SKM-1 (cell line): ENCODE measurements at regions not wholly inside any gene's neighbourhood (a gene's known extent, or its start where the extent isn't known, plus 50 kb on each side); places are given as distances from the start of the nearest gene placed in this dataset.

ENCODE experiments used
- DNase-seq: peaks from one replicate; lab custom pipeline; 2025; ENCODE audit not compliant: unreplicated experiment; lab: John Stamatoyannopoulos, UW

DNA sequence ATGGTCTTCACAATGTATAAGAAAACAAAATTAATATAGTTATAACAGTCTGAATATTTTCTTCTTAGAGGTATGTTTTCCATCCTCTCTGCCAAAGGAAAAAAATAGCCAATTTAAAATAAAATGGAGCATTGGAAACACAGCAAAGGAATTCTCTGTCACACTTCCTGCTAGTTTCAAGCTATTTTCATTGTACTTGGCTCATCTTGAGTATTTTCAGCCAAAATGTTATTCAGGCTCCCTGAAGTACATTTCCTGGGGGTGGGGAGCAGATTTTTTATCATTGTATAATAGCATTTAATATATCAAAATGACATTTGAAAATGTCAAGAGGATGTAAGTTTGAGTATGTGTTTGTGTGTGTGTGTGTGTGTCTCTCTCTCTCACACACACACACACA, 463.6 kb upstream of the REG3G start:
- DNase-seq, result no peak

GRCh38 chr2:78564666-78565065, 460.8 kb upstream of the REG3G start:
- DNase-seq, result no peak

- no peak for DNase-seq
Measured at GRCh38 chr2:78568782-78569373, 456.6 kb upstream of the REG3G start.

GRCh38 chr2:78576409-78576808, 449.1 kb upstream of the REG3G start:
- no peak for DNase-seq

DNA sequence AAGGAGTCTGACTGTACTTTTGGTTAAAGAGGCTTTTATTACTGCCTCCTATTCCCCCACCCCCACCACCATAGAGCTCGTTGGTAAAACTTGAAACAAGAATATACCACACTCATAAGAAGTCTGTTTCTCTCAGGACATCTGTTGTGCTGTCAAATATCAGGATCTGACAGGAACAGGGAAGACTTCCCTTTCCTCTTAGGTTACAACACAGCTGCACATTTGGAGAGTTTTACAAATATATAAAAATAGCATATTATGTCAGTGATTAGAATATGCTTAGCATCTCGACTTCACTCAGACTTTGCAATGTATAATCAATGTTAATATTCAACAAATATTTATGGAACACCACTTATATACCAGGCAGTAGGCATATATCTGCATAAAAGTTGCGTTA, 439.6 kb upstream of the REG3G start:
- DNase-seq, result no peak

DNA sequence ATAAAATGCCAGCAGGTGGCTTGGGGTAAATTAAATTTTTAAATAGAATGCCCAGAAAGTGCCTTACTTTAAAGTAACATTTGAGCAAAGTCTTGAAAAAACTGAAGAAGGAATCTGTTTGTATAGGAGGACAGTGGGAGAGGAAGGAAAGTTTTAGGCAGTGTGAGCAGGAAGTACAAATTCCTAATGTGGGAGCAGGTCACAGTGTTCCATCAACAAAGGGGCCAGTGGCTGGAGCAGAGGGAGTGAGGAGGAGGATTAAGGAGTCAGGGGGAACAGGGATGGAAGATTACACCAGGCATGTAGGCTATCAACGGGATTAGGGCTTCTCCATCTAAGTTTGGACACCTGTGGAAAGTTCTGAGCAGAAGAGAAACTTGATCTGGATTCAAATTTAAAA, 439.2 kb upstream of the REG3G start:
- DNase-seq, result no peak

DNA sequence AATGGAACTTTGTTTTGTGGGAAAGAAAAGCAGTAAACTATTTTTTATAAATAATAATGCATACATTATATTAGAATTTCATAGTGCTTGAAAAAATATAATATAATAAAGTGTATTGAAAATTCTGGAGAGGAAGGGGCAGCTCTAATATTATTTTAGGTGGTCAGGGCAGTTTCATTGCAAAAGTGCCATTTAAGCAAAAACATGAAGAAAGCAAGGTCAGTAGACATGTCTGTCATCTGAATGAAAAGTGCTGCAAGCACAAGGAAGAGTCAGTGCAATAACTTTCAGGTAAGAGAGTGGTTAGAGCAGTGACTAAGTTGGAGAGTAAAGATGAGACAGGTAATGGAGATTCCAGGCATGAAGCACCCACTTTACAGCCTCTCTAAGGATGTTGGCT, 435.6 kb upstream of the REG3G start:
- DNase-seq, result no peak

DNA sequence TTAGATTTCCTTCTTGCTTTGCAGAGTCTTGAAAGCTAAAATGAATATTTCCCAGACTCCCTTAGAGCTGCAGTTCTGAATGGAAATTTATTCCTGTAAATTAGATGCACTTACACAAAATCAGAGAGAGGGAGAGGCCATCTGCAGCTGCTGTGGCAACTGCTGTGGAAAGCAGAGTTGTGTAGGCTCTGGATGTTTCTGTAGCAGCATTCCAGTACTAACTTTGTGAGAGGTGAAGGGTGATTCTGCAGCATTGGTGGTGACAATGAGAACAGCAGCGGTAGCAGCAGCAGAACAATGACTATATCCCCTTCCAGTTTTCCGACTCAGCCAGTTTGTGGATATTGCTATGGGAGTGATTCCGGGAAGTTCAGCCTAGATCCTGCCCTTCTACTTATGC, 433.0 kb upstream of the REG3G start:
- DNase-seq, result no peak

- no peak for DNase-seq
Measured at GRCh38 chr2:78601113-78601512, 424.4 kb upstream of the REG3G start.

DNA sequence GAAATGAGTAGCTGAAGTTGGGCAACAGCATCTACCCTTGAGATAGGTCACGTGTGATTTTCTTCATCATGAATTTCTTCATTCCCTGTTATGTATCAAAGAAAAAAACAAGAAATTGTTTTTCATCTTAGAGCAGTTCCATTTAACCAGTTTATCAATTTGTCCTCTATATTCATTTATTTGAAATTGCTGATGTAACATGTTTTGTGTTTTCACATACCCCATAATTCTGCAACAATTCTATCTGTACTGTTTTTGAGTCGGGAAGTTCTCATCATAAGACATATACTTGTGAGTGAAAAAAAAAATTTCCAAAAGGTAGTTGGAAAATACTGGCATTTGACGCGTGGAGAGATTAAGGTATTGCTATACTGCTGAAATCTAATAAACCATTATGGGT, 422.6 kb upstream of the REG3G start:
- DNase-seq, result no peak

GRCh38 chr2:78606895-78607294, 418.6 kb upstream of the REG3G start:
- no peak for DNase-seq

- DNase-seq, result no peak
Measured at GRCh38 chr2:78614726-78615125, 410.8 kb upstream of the REG3G start.

GRCh38 chr2:78615956-78616355, 409.5 kb upstream of the REG3G start:
- DNase-seq, result no peak

- no peak for DNase-seq
Measured at GRCh38 chr2:78634425-78634824, 391.1 kb upstream of the REG3G start.

DNA sequence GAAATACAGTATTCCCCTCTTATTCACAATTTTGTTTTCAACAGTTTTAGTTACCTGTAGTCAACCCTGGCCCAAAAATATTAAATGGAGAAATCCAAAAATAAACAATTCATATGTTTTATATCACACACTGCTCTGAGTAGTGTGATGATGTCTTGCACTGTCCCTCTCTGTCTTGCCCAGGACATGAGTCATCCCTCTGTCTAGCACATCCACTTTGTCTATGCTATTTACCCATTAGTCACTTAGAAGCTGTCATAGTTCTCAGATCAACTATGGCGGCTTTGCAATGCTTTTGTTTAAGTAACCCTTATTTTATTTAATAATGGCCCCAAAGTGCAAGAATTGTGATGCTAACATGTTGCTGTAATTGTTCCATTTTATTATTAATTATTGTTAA, 380.6 kb upstream of the REG3G start:
- DNase-seq, result no peak

GRCh38 chr2:78646533-78647364, 378.8 kb upstream of the REG3G start:
- no peak for DNase-seq

DNA sequence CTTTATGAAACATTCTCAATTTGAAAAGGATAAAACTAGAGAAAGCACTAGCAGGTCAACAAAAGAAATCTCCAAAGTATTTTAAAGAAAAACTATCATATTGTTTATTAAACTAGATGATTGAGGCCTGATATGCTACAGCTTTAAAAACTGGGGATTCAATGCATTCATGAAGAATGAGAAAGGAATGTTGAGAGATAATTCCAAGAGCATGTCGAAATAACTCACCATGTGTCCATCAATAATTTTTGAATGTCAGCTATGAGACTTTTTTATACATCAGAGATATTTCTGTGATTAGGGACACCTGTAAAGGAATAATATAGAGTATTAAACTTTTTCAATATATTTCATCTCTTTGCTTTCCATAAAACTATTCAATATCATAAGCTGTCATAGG, 376.9 kb upstream of the REG3G start:
- no peak for DNase-seq

DNA sequence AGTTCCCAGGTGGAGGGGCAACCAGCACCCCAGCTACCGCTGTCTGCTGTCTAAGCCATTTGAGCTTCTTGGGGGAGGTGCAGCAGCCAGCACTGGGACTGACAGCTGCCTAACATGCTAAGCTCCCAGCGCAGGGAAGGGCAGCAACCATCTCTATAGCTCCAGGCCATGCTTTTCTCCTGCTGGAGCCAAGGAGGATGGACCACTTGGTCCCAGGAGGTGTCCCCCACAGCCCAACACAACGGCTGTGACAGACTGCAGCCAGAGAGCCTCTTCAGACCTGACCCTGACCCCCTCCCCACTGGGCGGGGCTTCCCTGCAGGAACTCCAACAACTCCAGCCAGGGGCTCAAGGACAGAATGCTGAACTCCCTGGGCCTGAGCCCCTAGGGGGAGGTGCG, 370.6 kb upstream of the REG3G start:
- DNase-seq, result no peak

DNA sequence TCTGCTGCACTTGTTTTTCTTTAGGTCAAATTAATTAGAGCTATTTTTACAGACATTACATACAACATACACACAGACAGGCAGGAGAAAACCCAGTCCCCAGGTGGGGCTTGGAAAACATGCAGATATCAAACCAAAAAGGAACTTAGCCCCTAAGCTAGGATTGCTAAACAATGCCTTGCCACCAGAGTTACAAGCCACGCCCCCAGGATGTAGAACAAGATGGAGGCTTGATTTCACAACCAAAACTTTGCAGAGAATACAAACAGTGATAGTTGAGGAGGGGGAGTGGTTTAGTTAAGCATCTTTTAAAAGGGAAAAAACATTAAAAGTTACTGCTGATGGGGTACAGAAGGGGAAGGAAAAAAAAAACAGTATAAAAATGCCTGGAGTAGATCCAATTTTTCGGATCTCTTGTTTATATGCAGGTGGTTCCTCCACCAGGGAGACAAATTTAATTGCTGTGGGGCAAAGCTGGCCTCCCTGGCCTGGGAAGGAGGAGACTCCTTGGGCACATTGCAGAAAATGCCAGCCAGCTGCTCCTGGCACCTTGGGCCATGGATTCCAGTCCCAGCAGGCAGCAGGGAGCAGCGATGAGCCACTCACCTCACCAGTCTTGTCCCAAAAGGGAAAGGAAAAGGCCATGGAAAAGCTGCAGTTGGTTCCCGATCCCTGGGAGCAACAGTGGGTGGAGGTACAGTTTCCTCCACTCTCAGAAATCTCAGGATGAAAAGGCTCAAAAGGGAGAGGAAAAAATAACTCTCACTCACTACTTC, 348.4 kb upstream of the REG3G start:
- no peak for DNase-seq

DNA sequence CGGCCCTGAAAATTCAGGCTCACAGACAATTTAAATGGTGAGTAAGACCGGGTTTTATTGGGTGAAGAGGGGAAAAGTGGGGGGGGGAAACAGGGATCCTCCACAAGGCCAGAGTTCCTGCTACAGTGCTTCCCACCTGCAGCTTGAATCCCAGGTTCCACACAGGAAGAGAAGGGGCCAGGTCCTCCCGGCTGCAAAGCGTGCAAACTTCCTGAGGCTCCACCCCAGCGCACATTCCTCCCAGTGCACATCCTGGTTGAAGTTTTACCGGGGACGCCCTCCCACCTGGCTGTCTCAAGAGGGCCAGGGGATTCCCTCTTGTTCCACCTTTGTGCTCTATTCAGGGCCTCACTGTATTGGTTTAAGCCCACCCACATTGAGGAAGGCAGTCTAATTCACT, 347.7 kb upstream of the REG3G start:
- DNase-seq, result no peak

- DNase-seq, result no peak
Measured at GRCh38 chr2:78681386-78681785, 344.1 kb upstream of the REG3G start.

DNA sequence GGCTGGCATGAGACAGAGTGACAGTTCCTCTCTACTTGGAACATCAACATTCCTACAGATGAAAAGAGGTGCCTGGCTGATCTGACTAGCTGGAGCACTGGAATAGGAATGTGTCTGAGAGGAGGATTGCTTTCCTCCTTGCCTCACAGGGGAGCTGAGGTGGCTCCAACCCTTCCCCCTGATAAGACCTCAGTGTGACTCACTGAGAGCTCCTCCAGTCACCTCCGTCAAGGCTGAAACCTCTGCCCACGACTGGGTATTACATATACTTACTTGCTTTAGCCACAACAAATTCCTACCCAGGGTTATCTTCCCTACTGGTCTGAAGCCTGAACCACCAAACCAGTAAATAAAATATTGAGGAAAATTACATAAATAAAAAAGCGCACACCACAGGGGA, 342.7 kb upstream of the REG3G start:
- no peak for DNase-seq
